Erythroblast (primary cell): ENCODE measurements at regions not wholly inside any gene's neighbourhood (a gene's known extent, or its start where the extent isn't known, plus 50 kb on each side); places are given as distances from the start of the nearest gene placed in this dataset.

Experiments used
- GATA1 ChIP-seq: IDR thresholded peaks from 2 replicates; pipeline ENCODE4 v1.6.1; 2011; ENCODE audit warnings: low read depth, mild to moderate bottlenecking, control low read depth, low read length, moderate library complexity
- POLR2A ChIP-seq: IDR thresholded peaks from 2 replicates; pipeline ENCODE4 v1.6.1; 2011; ENCODE audit warnings: mild to moderate bottlenecking, low read length

DNA sequence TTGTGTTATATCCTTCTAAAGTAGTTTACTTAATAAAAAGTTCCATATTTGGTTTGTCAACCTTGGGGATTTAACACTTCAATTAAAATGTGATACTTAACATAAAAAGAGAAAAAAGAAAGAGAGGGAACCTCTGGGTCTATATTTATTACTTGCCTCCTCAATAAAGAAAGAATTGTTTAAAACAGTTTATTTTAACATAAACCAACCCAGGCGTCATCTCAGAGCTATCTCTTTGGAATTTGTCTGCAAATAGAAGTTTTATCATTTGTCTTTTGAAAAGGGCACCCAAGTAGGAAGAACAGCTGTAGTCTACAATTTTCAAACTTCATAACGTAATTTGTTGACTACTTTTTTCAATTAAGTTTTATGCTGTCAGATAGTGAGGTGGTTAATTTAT lies 364.1 kb downstream of the KCNJ2 start:
- no peak for TF ChIP-seq POLR2A
- TF ChIP-seq GATA1 = no peak
